ENCODE measurements at regions not wholly inside any gene's neighbourhood (a gene's known extent, or its start where the extent isn't known, plus 50 kb on each side); places are given as distances from the start of the nearest gene placed in this dataset.

- TF ChIP-seq POLR2AphosphoS5 (IDR thresholded peaks at IDR 0.05; ENCODE audit: low read depth, low read length), result no peak
- TF ChIP-seq MXI1 (IDR thresholded peaks at IDR 0.05; ENCODE audit: borderline replicate concordance, low read depth, low read length), result no peak
- no peak for TF ChIP-seq ZUFSP (CRISPR knock-in tag; IDR thresholded peaks at IDR 0.05; ENCODE audit: borderline replicate concordance)
- no peak for TF ChIP-seq PATZ1 (CRISPR knock-in tag; IDR thresholded peaks at IDR 0.05)
- no peak for TF ChIP-seq ZNF274 (CRISPR knock-in tag; IDR thresholded peaks at IDR 0.05)
- TF ChIP-seq U2AF2 (IDR thresholded peaks at IDR 0.05; ENCODE audit: low read depth, low read length), result no peak
- TF ChIP-seq CTCF (CRISPR knock-in tag; IDR thresholded peaks at IDR 0.05), result no peak
- TF ChIP-seq EZH2 (conservative IDR thresholded peaks at IDR 0.05; ENCODE audit: low read depth, low read length), result no peak
- no peak for TF ChIP-seq CREB1 (IDR thresholded peaks at IDR 0.05)
- no peak for TF ChIP-seq CREB1 (CRISPR knock-in tag; IDR thresholded peaks at IDR 0.05)
Measured at GRCh38 chr14:103257211-103257962, 76.7 kb upstream of the EIF5 start.

Data from HepG2 (cell line).